ENCODE measurements at regions not wholly inside any gene's neighbourhood (a gene's known extent, or its start where the extent isn't known, plus 50 kb on each side); places are given as distances from the start of the nearest gene placed in this dataset.

DNA sequence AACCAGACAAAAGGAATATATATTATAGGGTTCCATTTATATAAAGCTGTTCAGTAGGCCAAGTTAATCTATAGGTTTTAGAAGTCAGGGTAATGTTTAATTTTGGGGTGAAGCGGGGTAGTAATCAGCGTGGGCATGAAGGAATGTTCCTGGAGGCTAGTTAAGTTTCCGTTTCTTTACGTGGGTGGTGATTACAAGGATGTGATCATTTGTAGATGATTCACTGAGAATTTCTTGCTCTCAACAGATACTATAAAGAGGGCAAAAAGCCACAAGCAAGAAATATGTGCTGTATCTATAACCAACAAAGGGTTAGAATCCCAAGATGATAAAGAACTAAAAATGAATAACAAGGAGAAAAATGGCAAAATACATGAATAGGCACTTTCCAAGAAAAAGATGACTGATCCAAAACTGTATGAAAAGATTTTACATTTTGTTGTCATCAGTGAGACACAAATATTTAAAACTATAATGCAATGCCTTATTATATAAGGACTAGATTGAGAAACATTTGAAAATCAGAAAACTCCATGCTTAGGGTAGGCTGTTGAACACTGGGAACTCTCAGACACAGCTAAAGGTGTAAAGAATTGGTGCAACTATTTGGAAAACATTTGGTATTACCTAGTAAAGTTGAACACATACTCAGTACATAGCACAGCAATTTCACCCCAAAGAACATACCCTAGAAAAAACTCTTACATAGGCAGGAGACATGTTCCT is 224.3 kb upstream of the S1PR3 start:
- DNase-seq: no peak

GRCh38 chr9:88767504-88767790 is 223.8 kb upstream of the S1PR3 start:
- DNase-seq: no peak

DNA sequence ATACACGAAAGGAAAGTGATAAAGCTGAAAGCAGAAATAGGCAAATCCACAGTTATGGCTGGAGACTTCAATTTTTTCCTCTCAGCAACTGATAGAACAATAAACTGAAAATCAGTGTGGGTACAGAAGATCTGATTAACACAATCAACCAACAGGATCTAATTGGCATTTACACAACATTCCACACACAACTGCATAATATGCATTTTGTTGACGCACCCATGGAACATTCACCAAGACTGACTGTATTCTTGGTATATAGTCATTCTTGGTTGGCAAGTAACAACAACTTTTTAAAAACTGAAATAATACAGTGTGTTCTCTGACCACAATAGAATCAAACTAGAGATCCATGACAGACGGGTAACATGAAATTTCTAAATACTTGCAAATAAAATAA is 218.7 kb upstream of the S1PR3 start:
- DNase-seq: no peak

DNA sequence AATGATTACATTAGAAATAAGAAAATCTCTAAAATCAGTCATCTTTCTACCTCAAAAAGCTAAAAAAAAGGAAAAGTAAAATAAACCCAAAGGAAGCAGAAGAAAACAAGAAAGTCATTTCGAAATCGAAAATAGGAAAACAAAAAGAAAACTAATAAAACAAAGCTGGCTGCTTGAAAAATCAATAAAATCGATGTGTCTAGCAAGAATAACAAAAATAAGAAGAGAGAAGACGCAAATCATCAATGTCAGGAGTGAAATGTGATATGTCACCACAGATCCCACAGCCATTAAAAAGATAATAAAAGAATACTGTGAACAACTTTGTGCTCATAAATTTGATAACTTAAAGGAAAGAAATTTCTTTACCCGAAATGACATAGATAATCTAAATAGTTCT is 218.1 kb upstream of the S1PR3 start:
- no peak for DNase-seq

GRCh38 chr9:88773627-88774244 is 217.5 kb upstream of the S1PR3 start:
- peak; percentile 54 for DNase-seq

DNA sequence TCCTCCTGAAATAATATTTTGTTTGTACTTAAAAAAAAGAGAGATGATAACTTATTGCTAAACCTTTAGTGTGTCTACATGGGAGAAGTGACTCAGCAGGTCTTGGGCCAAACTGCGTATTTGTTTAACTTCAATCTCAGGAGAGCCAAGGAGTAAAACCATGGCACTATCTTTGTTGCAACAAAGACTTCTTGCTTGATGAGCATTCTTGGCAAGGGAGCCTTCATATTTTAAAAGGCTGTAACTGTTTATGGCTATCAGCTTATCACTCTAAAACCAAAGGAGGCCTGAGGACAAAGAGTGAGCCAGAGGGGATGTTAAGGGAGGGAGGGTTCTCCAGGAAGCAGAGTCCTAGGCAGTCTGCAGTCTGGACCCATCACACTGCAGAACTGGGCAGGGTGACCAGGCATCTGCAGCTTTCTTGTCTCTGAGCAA is 216.2 kb upstream of the S1PR3 start:
- no peak for DNase-seq

DNA sequence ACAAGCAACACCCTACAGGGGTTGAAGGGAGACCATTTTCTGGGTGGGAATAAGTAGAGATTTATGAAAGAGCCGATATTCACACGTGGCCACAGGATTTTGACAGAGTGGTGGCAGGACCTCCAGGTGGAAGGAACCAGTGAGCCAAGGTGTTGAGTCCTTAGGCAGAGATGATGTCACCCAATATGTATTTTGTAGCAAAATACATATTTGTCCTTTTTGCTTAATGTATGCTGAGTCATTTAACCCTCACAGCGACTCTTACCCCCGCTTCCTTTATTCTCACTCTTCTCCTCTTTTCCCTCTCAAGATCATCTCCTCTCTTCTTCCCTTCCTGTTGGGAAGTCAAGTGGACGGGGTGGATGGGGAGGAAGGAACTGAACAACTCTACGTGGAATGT is 215.7 kb upstream of the S1PR3 start:
- no peak for DNase-seq

DNA sequence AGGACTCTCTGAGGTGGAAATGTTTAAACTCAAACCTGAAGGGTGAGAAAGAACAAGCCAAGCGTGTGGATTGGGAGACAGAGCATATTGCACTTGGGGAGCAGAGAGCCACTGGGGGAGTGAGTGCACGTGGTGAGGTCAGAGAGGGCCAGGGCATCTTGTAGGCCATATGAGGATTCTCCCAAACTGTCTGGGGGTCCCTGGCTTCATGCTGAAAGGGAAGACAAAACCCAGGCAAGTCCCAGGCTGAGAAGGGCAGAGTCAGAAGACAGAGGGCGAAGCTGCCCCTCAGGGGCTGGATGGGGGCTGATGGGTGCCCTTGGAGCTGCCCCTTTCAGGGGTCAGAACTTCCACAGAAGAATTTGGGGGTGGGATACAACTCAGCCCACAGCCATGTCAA is 215.3 kb upstream of the S1PR3 start:
- no peak for DNase-seq

GRCh38 chr9:88776717-88777497 is 214.4 kb upstream of the S1PR3 start:
- peak; percentile 26 for DNase-seq

DNA sequence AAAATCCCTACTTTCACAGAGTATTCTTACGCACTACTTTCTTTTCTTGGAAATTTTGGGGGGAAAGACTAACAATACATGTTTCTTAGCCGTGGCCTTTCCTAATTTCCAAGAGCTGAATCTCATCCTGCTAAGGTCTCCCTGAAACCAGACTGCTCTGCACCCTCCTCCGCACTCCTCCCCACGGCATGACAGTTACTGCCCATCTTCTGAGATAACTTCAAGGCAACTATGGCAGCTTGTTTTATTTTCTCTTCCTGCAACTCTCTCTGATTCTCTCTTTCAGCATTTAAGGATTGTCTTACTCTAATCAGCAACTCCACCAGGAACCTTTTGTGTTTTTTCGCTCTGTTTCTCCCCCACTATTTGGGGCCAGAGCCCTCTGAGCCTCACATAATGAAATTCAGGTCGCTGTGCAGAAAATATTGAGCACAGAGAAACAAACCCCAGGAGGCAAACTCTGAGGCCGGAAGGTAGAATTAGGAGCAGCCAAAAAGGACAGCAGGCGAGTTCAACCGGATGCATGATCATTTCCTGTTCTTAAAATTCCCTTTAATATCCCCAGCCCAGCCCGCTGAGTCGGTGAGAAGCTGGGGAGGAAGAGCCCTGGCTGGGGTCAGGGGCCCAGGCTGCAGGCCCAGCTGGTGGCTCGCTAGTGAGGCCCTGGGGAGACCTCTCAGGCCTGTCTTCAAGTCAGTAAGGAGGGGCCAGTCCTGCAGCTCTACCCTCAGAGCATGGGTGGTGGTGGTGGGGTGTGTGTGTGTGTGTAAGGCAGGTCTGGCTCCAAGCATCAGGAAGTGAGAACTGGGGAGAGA is 213.6 kb upstream of the S1PR3 start:
- peak; percentile 75 for DNase-seq

DNA sequence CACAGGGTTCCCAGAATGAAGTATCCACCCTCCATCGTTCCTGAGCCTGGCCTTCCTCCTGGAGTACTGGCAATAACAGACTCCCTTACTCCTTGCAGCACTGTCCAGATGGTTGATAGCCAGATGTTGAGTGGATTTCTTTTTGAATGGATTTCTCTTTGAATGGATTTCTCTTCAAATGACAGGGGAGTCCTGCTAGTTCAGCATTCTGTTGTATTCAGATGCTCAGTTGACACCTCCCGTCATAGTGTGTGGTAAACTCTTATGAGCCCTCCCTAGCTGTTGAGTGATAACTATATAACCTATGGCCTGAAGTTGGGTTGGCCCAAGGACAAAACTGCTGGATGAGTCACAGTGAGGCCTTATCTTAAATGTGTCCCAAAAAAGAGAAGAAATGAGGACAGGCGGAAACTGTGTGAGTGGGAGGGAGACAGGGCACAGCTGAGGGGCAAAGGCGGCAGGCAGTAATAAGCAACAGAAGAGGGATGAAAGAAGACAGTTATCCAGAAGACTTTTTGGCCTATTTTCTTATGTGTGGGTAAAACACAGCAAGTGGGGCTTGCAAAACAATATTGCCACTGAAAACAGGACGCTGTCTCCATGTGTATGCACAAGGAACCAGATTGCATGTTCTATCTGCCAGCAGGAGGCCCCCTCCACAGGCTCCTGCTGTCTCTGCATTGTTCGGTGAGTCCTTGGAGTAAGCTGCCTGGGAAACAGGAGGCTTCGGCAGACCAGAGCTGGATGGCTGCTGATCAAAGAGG is 209.5 kb upstream of the S1PR3 start:
- peak; percentile 79 for DNase-seq

- DNase-seq: peak; percentile 81
Measured at GRCh38 chr9:88782931-88783710, 208.1 kb upstream of the S1PR3 start.

DNA sequence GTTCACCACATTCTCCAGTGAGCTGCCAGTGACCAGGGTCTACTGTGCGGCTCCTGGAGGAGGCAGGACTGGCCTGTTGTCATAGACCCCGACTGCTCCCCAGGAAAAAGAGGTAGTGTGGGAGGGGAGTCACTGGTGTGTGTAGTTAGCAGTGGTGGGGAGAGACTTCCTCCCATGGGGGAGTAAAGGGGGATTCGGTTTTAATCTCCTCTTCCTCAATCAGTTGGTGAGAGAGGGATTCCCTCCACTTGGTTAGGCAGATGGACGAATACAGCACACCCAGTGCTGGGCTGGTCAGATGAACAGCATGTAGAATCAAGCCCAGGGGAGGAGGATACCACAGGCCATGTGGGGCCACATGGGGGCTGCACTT is 207.6 kb upstream of the S1PR3 start:
- peak; percentile 56 for DNase-seq

DNA sequence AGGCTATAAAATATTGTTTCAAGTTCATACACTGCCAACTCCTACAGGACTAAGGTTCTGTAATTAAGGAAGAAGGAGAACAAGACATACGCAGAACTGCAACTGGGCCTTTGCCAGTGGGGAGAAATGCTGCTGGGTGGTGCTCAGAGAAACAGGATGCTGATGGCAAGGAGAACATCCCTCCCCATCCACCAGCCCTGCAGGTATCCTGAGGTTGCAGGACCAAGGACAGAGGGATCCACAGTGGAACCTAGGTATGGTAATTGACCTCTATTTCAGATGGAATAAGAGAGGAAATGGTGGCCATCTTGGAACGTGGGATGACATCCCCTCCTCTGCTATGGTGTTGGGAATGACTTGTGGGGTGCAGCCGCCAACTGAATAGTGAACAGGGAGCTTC is 206.3 kb upstream of the S1PR3 start:
- DNase-seq: no peak

- DNase-seq: peak; percentile 39
Measured at GRCh38 chr9:88786291-88787079, 204.8 kb upstream of the S1PR3 start.

GRCh38 chr9:88789785-88790184 is 201.5 kb upstream of the S1PR3 start:
- no peak for DNase-seq

GRCh38 chr9:88791105-88791805 is 200.0 kb upstream of the S1PR3 start:
- DNase-seq: no peak

GRCh38 chr9:88792502-88792901 is 198.8 kb upstream of the S1PR3 start:
- DNase-seq: peak; percentile 62

GRCh38 chr9:88794100-88794499 is 197.2 kb upstream of the S1PR3 start:
- no peak for DNase-seq

- no peak for DNase-seq
Measured at GRCh38 chr9:88796947-88797346, 194.3 kb upstream of the S1PR3 start.

Data from eye (tissue), 1 donor.